Activated CD4-positive, alpha-beta T cell treated with anti-CD3 and anti-CD28 coated beads, Interleukin-2, amount 10 ng/mL, durations not matched to agents 7 days and 5 days (primary cell): ENCODE measurements at regions not wholly inside any gene's neighbourhood (a gene's known extent, or its start where the extent isn't known, plus 50 kb on each side); places are given as distances from the start of the nearest gene placed in this dataset.

ENCODE experiments used
- CTCF ChIA-PET: fragments of 350-600 bp; sonication (Branson Sonifier 250); formaldehyde crosslinking; loops from one replicate; lab custom pipeline; 2021; ENCODE audit warnings: antibody characterized with exemption; lab: Charles Lee
- POLR2A ChIA-PET: fragments of 350-600 bp; sonication (Branson Sonifier 250); formaldehyde crosslinking; loops from one replicate; lab custom pipeline; 2021; ENCODE audit warnings: antibody characterized with exemption; lab: Charles Lee
- DNase-seq: peaks from one replicate; pipeline ENCODE4 v3.0.0-alpha.2; 2020
- H3K27ac Mint-ChIP-seq: one replicate; pipeline ENCODE4 v1.8.0; 2021; ENCODE audit warnings: mild to moderate bottlenecking, moderate library complexity, mixed read lengths
- H3K27me3 Mint-ChIP-seq: one replicate; pipeline ENCODE4 v1.8.0; 2021; ENCODE audit warnings: mixed read lengths
- H3K36me3 Mint-ChIP-seq: one replicate; pipeline ENCODE4 v1.8.0; 2021; ENCODE audit warnings: low read depth, mixed read lengths
- H3K4me1 Mint-ChIP-seq: one replicate; pipeline ENCODE4 v1.8.0; 2021; ENCODE audit warnings: mixed read lengths
- H3K4me3 Mint-ChIP-seq: one replicate; pipeline ENCODE4 v1.8.0; 2021; ENCODE audit warnings: mild to moderate bottlenecking, moderate library complexity, mixed read lengths
- H3K9me3 Mint-ChIP-seq: one replicate; pipeline ENCODE4 v1.8.0; 2021; ENCODE audit warnings: mixed read lengths

- POLR2A ChIA-PET = no interaction called here
- DNase-seq = no peak
- H3K4me1 Mint-ChIP-seq = no peaks in the 10 kb centered on the region
- no peaks in the 10 kb centered on the region for H3K9me3 Mint-ChIP-seq
- no peaks in the 10 kb centered on the region for H3K36me3 Mint-ChIP-seq
- no peak overlapping the region for H3K27ac Mint-ChIP-seq
- no peaks in the 10 kb centered on the region for H3K27me3 Mint-ChIP-seq
- no peak overlapping the region for H3K4me3 Mint-ChIP-seq
- CTCF ChIA-PET = no interaction called here
These were observed 126.8 kb upstream of the CPSF6 start for GRCh38 chr12:69112616-69113015.

GRCh38 chr12:69115099-69115498, 124.3 kb upstream of the CPSF6 start:
- no peak for DNase-seq
- ChIA-PET POLR2A (no interaction called here), CTCF (no interaction called here)
- Mint-ChIP-seq H3K36me3 (no peaks in the 10 kb centered on the region), H3K27me3 (no peaks in the 10 kb centered on the region), H3K27ac (no peak overlapping the region), H3K4me3 (no peak overlapping the region), H3K9me3 (no peaks in the 10 kb centered on the region), H3K4me1 (no peaks in the 10 kb centered on the region)

- CTCF ChIA-PET = interaction anchor here (0.6 kb wide), 1 partner anchor 119 kb away, joined by 3 read pairs; no protein-coding TSS in a partner anchor
- H3K4me1 Mint-ChIP-seq = no peaks in the 10 kb centered on the region
- no peak overlapping the region for H3K27ac Mint-ChIP-seq
- POLR2A ChIA-PET = no interaction called here
- no peaks in the 10 kb centered on the region for H3K36me3 Mint-ChIP-seq
- H3K4me3 Mint-ChIP-seq = no peak overlapping the region
- no peaks in the 10 kb centered on the region for H3K9me3 Mint-ChIP-seq
- H3K27me3 Mint-ChIP-seq = no peaks in the 10 kb centered on the region
- DNase-seq = no peak
These were observed 123.4 kb upstream of the CPSF6 start for GRCh38 chr12:69115951-69116350.

- DNase-seq = no peak
- H3K36me3 Mint-ChIP-seq = no peaks in the 10 kb centered on the region
- no peaks in the 10 kb centered on the region for H3K9me3 Mint-ChIP-seq
- H3K27me3 Mint-ChIP-seq = no peaks in the 10 kb centered on the region
- ChIA-PET POLR2A (no interaction called here), CTCF (no interaction called here)
- H3K4me1 Mint-ChIP-seq = no peaks in the 10 kb centered on the region
- no peak overlapping the region for H3K27ac Mint-ChIP-seq
- H3K4me3 Mint-ChIP-seq = no peak overlapping the region
These were observed 121.7 kb upstream of the CPSF6 start for GRCh38 chr12:69117566-69118266.

- no peaks in the 10 kb centered on the region for H3K9me3 Mint-ChIP-seq
- POLR2A ChIA-PET = no interaction called here
- no peaks in the 10 kb centered on the region for H3K4me1 Mint-ChIP-seq
- no peaks in the 10 kb centered on the region for H3K36me3 Mint-ChIP-seq
- no peak overlapping the region for H3K27ac Mint-ChIP-seq
- CTCF ChIA-PET = no interaction called here
- H3K27me3 Mint-ChIP-seq = no peaks in the 10 kb centered on the region
- H3K4me3 Mint-ChIP-seq = no peak overlapping the region
- no peak for DNase-seq
These were observed 120.9 kb upstream of the CPSF6 start for GRCh38 chr12:69118516-69118915.

GRCh38 chr12:69119770-69120169, 119.6 kb upstream of the CPSF6 start:
- Mint-ChIP-seq H3K27me3 (no peaks in the 10 kb centered on the region), H3K4me1 (no peaks in the 10 kb centered on the region), H3K4me3 (no peak overlapping the region), H3K27ac (no peak overlapping the region), H3K9me3 (no peaks in the 10 kb centered on the region), H3K36me3 (no peaks in the 10 kb centered on the region)
- ChIA-PET CTCF (no interaction called here), POLR2A (no interaction called here)
- DNase-seq = no peak

- Mint-ChIP-seq H3K27me3 (no peaks in the 10 kb centered on the region), H3K4me3 (no peak overlapping the region), H3K9me3 (no peaks in the 10 kb centered on the region), H3K36me3 (no peaks in the 10 kb centered on the region), H3K4me1 (no peaks in the 10 kb centered on the region), H3K27ac (no peak overlapping the region)
- CTCF ChIA-PET = no interaction called here
- POLR2A ChIA-PET = no interaction called here
- DNase-seq = no peak
These were observed 119.0 kb upstream of the CPSF6 start for GRCh38 chr12:69120354-69120753.

- Mint-ChIP-seq H3K36me3 (no peaks in the 10 kb centered on the region), H3K27me3 (no peaks in the 10 kb centered on the region), H3K4me3 (no peak overlapping the region), H3K9me3 (no peaks in the 10 kb centered on the region), H3K4me1 (no peaks in the 10 kb centered on the region), H3K27ac (no peak overlapping the region)
- POLR2A ChIA-PET = no interaction called here
- DNase-seq = no peak
- CTCF ChIA-PET = interaction anchor here (1.3 to 1.8 kb wide), 3 partner anchors 13 to 17 kb away, joined by 4 to 6 read pairs (median 5); no protein-coding TSS in a partner anchor
These were observed 116.1 kb upstream of the CPSF6 start for GRCh38 chr12:69123311-69123710.

GRCh38 chr12:69123919-69124638, 115.3 kb upstream of the CPSF6 start:
- H3K4me3 Mint-ChIP-seq = no peak overlapping the region
- ChIA-PET CTCF (interaction anchor here (1.3 to 1.8 kb wide), 3 partner anchors 14 to 17 kb away, joined by 4 to 6 read pairs (median 5); no protein-coding TSS in a partner anchor), POLR2A (no interaction called here)
- no peaks in the 10 kb centered on the region for H3K36me3 Mint-ChIP-seq
- no peaks in the 10 kb centered on the region for H3K4me1 Mint-ChIP-seq
- no peaks in the 10 kb centered on the region for H3K27me3 Mint-ChIP-seq
- no peak overlapping the region for H3K27ac Mint-ChIP-seq
- no peaks in the 10 kb centered on the region for H3K9me3 Mint-ChIP-seq
- DNase-seq = no peak

GRCh38 chr12:69129017-69129416, 110.4 kb upstream of the CPSF6 start:
- no peak overlapping the region for H3K4me3 Mint-ChIP-seq
- DNase-seq = no peak
- no peaks in the 10 kb centered on the region for H3K4me1 Mint-ChIP-seq
- H3K27me3 Mint-ChIP-seq = peaks cover 2% of the 10 kb centered on the region
- ChIA-PET CTCF (no interaction called here), POLR2A (no interaction called here)
- no peak overlapping the region for H3K27ac Mint-ChIP-seq
- no peaks in the 10 kb centered on the region for H3K36me3 Mint-ChIP-seq
- no peaks in the 10 kb centered on the region for H3K9me3 Mint-ChIP-seq

- POLR2A ChIA-PET = no interaction called here
- DNase-seq = no peak
- Mint-ChIP-seq H3K36me3 (no peaks in the 10 kb centered on the region), H3K27ac (no peak overlapping the region), H3K4me3 (no peak overlapping the region), H3K27me3 (peaks cover 2% of the 10 kb centered on the region), H3K4me1 (no peaks in the 10 kb centered on the region), H3K9me3 (no peaks in the 10 kb centered on the region)
- CTCF ChIA-PET = interaction anchor here (0.9 kb wide), 1 partner anchor 12 kb away, joined by 4 read pairs; no protein-coding TSS in a partner anchor
These were observed 109.8 kb upstream of the CPSF6 start for GRCh38 chr12:69129564-69129963.

GRCh38 chr12:69130064-69130463, 109.3 kb upstream of the CPSF6 start:
- CTCF ChIA-PET = interaction anchor here (0.9 kb wide), 1 partner anchor 11 kb away, joined by 4 read pairs; no protein-coding TSS in a partner anchor
- Mint-ChIP-seq H3K27ac (no peak overlapping the region), H3K4me3 (no peak overlapping the region)

GRCh38 chr12:69131077-69131476, 108.3 kb upstream of the CPSF6 start:
- Mint-ChIP-seq H3K4me3 (no peak overlapping the region), H3K9me3 (no peaks in the 10 kb centered on the region), H3K36me3 (no peaks in the 10 kb centered on the region), H3K4me1 (no peaks in the 10 kb centered on the region), H3K27ac (no peak overlapping the region), H3K27me3 (peaks cover 2% of the 10 kb centered on the region)
- DNase-seq = no peak
- CTCF ChIA-PET = interaction anchor here (0.6 kb wide), 1 partner anchor 87 kb away, joined by 4 read pairs; no protein-coding TSS in a partner anchor
- POLR2A ChIA-PET = no interaction called here

More at GRCh38 chr12:69130064-69130463, 109.3 kb upstream of the CPSF6 start:
- no peaks in the 10 kb centered on the region for H3K4me1 Mint-ChIP-seq
- H3K9me3 Mint-ChIP-seq = no peaks in the 10 kb centered on the region
- POLR2A ChIA-PET = no interaction called here
- DNase-seq = no peak
- H3K36me3 Mint-ChIP-seq = no peaks in the 10 kb centered on the region
- peaks cover 2% of the 10 kb centered on the region for H3K27me3 Mint-ChIP-seq
